CD4-positive, alpha-beta T cell treated with Interleukin-15 for 4 hours (primary cell): ENCODE measurements at regions not wholly inside any gene's neighbourhood (a gene's known extent, or its start where the extent isn't known, plus 50 kb on each side); places are given as distances from the start of the nearest gene placed in this dataset.
"Not testable (repeated sequence)": the region's sequence is repeated elsewhere in the genome, so short reads cannot be mapped to it uniquely, and the experiment has no call there.

Source experiments
- DNase-seq: peaks from one replicate; pipeline ENCODE4 v3.0.0-alpha.2; 2020; ENCODE audit warnings: low spot score

GRCh38 chr20:33908336-33908735, 85.4 kb upstream of the RALY start:
- DNase-seq = no peak

GRCh38 chr20:33908868-33909267, 84.8 kb upstream of the RALY start:
- no peak for DNase-seq

GRCh38 chr20:33909331-33909921, 84.3 kb upstream of the RALY start:
- no peak for DNase-seq

- no peak for DNase-seq
Observed at GRCh38 chr20:33910056-33910455, 83.7 kb upstream of the RALY start.

- no peak for DNase-seq
Observed at GRCh38 chr20:33910529-33911327, 83.0 kb upstream of the RALY start.

- DNase-seq = peak; percentile 33
Observed at GRCh38 chr20:33914919-33915318, 78.8 kb upstream of the RALY start.

GRCh38 chr20:33915726-33916331, 77.9 kb upstream of the RALY start:
- peak; percentile 59 for DNase-seq

- no peak for DNase-seq
Observed at GRCh38 chr20:33916768-33917167, 76.9 kb upstream of the RALY start.

- no peak for DNase-seq
Observed at GRCh38 chr20:33917831-33918525, 75.7 kb upstream of the RALY start.

- no peak for DNase-seq
Observed at GRCh38 chr20:33918662-33919061, 75.0 kb upstream of the RALY start.

- no peak for DNase-seq
Observed at GRCh38 chr20:33919653-33920052, 74.1 kb upstream of the RALY start.

- no peak for DNase-seq
Observed at GRCh38 chr20:33922224-33922623, 71.5 kb upstream of the RALY start.

- DNase-seq = no peak
Observed at GRCh38 chr20:33923740-33924139, 70.0 kb upstream of the RALY start.

GRCh38 chr20:33925867-33926266, 67.8 kb upstream of the RALY start:
- DNase-seq = no peak

GRCh38 chr20:33926425-33926824, 67.3 kb upstream of the RALY start:
- DNase-seq = no peak

- no peak for DNase-seq
Observed at GRCh38 chr20:33927724-33928123, 66.0 kb upstream of the RALY start.

- DNase-seq = no peak
Observed at GRCh38 chr20:33929917-33930316, 63.8 kb upstream of the RALY start.

GRCh38 chr20:33933469-33933909, 60.2 kb upstream of the RALY start:
- peak; percentile 59 for DNase-seq

GRCh38 chr20:33936656-33937055, 57.1 kb upstream of the RALY start:
- DNase-seq = no peak

- DNase-seq = not testable (repeated sequence)
Observed at GRCh38 chr20:33939031-33939430, 54.7 kb upstream of the RALY start.

- DNase-seq = no peak
Observed at GRCh38 chr20:33940666-33941065, 53.0 kb upstream of the RALY start.
